B cell (primary cell): ENCODE measurements at regions not wholly inside any gene's neighbourhood (a gene's known extent, or its start where the extent isn't known, plus 50 kb on each side); places are given as distances from the start of the nearest gene placed in this dataset.

Experiments
- CTCF ChIP-seq: fragments of 200-600 bp; IDR thresholded peaks from one replicate; pipeline ENCODE4 v1.8.0; 2022; ENCODE audit warnings: antibody characterized with exemption, mild to moderate bottlenecking
- EZH2 ChIP-seq: IDR thresholded peaks from 2 replicates; pipeline ENCODE4 v1.6.1; 2012; ENCODE audit warnings: borderline replicate concordance, low read depth, mild to moderate bottlenecking, moderate library complexity, low read length; ENCODE audit not compliant: insufficient read depth, poor library complexity, severe bottlenecking

GRCh38 chr1:99520121-99520520, 125.8 kb upstream of the PALMD start:
- TF ChIP-seq CTCF (no peak), EZH2 (no peak)
